ENCODE measurements at regions not wholly inside any gene's neighbourhood (a gene's known extent, or its start where the extent isn't known, plus 50 kb on each side); places are given as distances from the start of the nearest gene placed in this dataset.
"Not testable (repeated sequence)": the region's sequence is repeated elsewhere in the genome, so short reads cannot be mapped to it uniquely, and the experiment has no call there.

- no peak for DNase-seq
Observed at GRCh38 chr3:145357453-145357852, 803.5 kb downstream of the PLOD2 start.

DNA sequence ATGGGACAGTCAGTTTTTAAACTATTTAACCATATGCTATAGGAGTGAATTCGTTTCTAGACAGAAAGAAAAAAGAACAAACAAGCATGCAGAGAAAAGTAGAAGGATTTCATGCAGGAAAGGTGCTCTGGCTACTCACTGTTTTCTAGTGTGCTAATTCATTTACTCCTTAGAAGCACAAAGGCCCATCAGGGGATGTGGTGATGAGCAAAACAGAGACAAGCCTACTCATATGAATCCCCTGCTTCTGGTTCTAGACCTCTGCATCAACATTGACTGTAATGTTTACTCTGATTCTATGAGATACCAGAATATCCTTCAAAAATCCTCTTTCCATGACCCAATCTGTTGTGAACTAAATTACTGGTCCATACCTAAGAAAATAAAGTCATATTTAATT, 801.9 kb downstream of the PLOD2 start:
- no peak for DNase-seq

DNA sequence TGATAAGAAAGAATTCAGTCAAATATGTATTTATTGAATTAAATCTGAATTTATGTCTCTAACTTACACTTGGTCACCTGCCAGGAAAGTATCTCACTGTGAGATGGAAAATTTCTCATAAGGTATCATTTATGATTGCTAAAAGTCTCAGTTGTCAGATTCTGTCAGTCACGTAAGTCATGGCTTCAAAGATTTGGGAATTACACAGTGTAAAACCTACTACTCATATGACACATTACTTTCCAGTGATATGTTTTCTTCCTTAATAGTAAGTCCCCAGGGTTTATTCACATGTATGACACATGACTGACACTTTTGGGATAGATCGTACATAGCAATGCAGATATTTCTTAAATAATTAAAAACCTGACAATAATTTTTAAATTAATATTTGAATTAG, 792.2 kb downstream of the PLOD2 start:
- DNase-seq, result no peak

DNA sequence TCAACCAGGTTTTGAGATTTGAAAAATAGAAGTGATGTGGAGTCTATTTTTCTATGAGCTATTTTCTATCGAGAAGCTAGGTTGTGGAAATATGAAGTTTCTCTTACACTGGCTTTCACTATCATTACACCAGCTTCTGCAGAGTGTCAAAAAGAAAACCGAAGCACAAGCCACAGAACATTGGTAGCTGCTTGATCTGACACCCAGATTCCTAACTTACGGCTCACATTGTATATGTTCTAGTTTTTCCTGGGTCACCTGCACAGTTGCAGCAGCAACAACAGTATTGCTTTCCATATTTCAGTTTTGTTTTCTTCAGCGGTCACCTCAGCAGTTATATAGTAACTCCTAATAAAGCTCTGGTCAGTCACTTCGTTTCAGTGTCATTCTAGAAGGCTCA, 790.1 kb downstream of the PLOD2 start:
- no peak for DNase-seq

GRCh38 chr3:145377301-145377700, 783.7 kb downstream of the PLOD2 start:
- no peak for DNase-seq

GRCh38 chr3:145383416-145383815, 777.6 kb downstream of the PLOD2 start:
- DNase-seq, result no peak

GRCh38 chr3:145384307-145384706, 776.7 kb downstream of the PLOD2 start:
- no peak for DNase-seq

DNA sequence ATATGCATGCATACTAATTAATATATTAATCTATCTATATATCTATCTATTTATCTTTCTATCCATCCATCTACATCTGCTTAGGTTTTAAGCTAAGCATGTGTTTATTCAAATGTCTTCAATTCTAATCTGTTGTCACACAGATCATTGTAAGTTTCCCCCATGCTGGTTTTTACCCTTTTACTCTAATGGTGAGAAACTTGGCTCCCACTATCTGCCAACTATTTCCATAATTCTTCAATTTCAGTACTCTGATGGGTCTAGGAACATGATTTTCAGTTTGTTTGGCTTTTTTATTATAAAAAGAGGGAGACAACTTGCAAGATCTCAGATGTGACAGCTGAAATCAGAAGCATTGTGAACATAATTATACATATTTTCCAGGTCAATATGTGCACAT, 773.8 kb downstream of the PLOD2 start:
- DNase-seq, result no peak

DNA sequence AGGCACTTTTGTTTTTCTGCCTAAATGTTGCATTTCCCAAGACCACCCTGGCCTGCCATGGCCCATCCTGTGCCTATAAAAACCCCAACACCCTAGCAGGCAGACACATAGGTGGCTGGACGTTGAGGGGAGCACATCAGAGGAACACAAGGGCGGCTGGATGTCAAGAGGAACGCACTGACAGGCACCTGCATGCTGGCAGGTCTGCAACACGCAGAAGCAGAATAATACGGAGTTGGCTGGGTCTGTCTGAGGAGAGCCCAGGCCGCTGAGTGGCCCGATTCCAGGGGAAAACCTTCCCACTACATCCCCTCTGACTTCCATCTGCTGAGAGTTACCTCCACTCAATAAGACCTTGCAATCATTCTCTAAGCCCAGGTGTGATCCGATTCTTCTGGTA, 765.6 kb downstream of the PLOD2 start:
- no peak for DNase-seq

DNA sequence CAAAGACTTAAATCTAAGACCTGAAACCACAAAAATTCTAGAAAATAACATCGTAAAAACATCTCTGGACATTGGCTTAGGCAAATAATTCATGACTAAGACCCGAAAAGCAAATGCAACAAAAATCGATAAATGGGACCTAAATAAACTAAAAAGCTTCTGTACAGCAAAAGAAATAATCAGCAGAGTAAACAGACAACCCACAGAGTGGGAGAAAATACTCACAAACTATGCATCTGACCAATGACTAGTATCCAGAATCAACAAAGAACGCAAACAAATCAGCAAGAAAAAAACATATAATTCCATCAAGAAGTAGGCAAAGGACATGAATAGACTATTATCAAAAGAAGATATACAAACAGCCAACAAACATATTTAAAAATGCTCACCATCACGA, 749.4 kb downstream of the PLOD2 start:
- no peak for DNase-seq

- no peak for DNase-seq
Observed at GRCh38 chr3:145417678-145418077, 743.3 kb downstream of the PLOD2 start.

DNA sequence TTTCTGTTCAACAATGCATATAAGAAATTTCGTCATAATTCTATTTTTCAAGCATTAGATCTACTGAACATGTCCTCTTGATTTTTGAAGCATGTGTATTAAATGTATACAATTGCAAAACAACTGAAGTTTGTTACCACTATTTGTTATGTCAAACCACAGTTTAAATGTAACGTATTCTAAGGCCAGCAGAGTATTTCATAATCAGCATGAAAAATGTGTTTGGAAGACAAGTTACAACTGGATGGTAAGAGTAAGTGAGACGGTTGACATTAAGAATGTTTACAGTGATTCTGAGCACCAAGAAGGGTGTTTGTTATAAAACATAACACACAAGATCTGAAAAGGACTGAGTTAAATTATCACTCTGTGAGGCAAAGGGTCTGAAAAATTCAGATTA, 738.4 kb downstream of the PLOD2 start:
- no peak for DNase-seq

DNA sequence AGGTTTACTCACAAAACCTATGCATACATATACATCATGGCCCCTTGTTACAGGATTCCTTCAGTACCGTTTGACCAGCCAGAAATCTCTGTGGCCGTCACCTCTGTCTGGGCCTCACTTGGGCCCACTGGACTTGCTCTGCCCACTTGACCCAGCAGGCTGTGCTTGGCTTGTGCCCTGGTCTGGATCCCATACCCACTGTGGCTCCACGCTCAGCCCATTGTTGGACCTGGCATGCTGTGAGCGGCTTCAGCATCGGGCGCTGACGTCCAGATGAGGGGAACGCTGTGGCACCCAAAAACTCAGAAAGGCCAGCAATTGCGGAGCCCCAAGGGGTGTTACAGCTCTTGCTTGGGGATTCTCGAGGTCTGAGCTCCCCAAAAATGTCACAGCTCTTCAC, 733.6 kb downstream of the PLOD2 start:
- DNase-seq, result no peak

GRCh38 chr3:145429546-145429945, 731.4 kb downstream of the PLOD2 start:
- peak; percentile 28 for DNase-seq

DNA sequence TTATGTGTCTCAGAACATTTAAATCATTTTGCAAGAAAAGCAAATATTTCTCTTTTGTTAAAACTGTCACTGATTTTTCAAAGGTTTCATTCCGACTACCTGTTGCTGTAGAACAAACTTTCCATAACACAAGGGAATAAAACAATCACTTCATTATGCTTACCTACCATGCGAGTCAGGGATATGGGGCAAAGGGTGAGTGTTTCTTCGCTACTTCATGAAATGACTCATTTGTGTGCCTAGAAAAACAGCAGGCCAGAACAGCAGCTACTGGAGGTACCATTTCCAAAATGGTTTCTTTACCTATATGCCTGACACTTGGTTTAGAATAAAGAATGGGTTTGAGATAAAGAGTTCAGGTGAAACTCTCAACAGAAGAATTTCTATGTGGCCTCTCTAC, 712.5 kb downstream of the PLOD2 start:
- no peak for DNase-seq

GRCh38 chr3:145450018-145450682, 710.8 kb downstream of the PLOD2 start:
- DNase-seq, result no peak

GRCh38 chr3:145457825-145458552, 703.0 kb downstream of the PLOD2 start:
- DNase-seq, result no peak

GRCh38 chr3:145459681-145460080, 701.3 kb downstream of the PLOD2 start:
- not testable (repeated sequence) for DNase-seq

DNA sequence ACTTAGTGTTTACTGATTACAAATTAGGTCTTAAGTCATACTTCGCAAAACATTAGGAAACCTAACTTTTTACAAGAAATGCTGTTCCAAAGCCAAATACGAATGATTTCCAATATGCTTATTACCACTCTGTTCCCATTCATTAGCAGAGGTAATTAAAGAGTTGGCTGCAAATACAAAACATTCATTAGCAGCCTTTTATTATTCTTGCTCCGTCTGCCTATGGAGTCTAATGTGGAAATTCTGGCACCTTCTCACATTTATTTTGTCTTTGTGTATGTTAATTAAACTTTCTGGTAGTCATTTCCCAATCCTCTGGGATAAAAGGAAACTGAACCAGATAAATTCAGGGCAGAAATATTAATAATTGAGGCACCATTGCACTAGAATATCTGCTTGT, 689.0 kb downstream of the PLOD2 start:
- DNase-seq, result no peak

- DNase-seq, result not testable (repeated sequence)
Observed at GRCh38 chr3:145482735-145483134, 678.2 kb downstream of the PLOD2 start.

DNA sequence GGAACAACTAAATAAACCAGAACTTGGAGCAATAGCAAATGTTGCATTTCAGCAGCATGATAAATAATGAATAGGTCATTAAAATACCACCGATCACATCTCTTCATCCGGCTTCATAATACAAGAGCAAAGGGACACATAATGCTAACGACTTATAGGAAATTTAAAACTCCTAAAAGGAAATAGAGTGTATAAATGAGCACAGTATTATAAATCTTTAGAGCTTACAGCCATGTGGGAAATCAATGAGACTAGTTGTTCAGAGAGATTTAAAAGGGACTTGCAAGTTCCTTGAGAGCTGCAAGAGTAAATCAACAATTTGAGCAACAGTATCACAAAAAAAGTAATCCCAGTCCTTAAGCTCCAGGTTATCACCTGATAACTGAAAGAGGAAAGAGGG, 677.0 kb downstream of the PLOD2 start:
- no peak for DNase-seq

GRCh38 chr3:145489011-145489410, 672.0 kb downstream of the PLOD2 start:
- no peak for DNase-seq

DNA sequence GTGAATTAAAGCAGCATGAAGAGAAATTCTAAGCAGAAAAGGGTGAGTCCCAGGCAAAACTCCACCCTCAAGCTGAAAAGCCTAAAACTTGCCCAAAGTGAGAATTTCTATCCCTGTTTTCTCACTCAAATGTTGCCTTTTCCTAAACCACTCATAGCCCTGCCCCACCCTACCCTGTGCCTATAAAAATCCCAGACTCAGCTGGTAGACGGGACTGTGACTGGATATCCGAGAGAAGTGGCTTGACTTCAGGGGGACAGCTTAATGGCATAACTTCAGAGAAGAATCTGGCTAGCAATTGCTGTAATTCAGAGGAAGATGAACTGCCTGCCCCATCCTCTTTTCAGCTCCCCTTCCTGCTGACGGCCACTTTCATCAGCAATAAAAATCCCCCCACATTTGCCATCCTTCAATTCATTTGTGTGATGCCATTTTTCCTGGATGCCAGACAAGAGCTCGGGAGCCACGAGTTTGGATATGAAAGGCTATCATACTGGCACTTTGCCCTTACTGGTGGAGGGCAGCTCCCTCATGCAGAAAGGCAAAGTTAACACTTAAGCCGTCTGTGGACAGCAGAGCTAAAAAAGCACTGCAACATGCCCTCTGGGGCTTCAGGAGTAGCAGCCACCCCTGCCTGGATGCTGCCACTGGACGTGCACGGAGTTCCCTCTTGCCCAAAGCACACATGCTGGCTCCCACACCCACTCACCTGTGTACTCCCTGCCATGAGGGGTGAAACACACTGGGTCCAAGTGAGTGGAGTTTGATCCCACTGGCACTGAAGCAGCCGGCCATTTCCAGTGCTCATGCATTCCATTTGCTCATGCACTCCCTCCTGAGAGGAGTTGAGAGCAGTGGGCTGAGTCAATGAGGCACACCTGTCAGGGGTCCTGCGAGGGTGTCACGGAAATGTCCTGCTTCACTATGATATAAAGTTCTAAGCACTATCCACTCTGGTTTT, 670.6 kb downstream of the PLOD2 start:
- DNase-seq, result no peak

DNA sequence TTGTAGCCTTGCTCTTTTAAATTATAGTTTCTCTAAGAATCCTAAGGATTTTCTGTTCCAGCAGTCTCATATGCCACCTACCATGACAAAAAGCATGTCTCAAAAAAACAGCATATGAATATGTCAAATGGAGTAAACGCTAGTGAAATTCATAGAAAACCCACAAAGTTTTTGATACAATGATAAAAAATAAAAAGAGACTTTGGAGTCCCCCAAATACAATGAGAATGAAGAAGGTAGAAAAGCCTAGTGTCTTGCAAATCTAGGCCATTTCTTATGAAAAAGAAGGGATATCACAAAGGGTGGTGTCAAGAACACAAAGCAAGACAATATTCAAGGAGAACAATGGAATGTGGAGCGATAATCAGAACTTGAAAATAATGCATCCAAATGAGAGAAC, 668.5 kb downstream of the PLOD2 start:
- DNase-seq, result no peak
